Astrocyte (in vitro differentiated cells and primary cell): ENCODE measurements at regions not wholly inside any gene's neighbourhood (a gene's known extent, or its start where the extent isn't known, plus 50 kb on each side); places are given as distances from the start of the nearest gene placed in this dataset.

Source experiments
- DNase-seq: peaks from one replicate; pipeline ENCODE4 v3.0.0-alpha.2; 2010; ENCODE audit warnings: low read depth
- FAIRE-seq: peaks from 2 replicates; lab custom pipeline; 2011; peaks lifted over from hg19 to GRCh38; lab: Jason Lieb, UNC
- H2AFZ ChIP-seq: 2 replicates; pipeline ENCODE4 v1.6.0; 2012; ENCODE audit warnings: low read depth, low read length, inconsistent platforms
- H3K27ac ChIP-seq: 2 replicates; pipeline ENCODE4 v1.5.1; 2011; ENCODE audit warnings: low read depth, low read length, inconsistent platforms
- H3K27me3 ChIP-seq: 2 replicates; pipeline ENCODE4 v1.6.0; 2011; ENCODE audit warnings: low read length, inconsistent platforms; ENCODE audit not compliant: insufficient read depth
- H3K36me3 ChIP-seq: 2 replicates; pipeline ENCODE4 v1.5.1; 2011; ENCODE audit warnings: low read length, inconsistent platforms; ENCODE audit not compliant: insufficient read depth
- H3K4me1 ChIP-seq: 2 replicates; pipeline ENCODE4 v1.5.1; 2011; ENCODE audit warnings: low read length, inconsistent platforms; ENCODE audit not compliant: insufficient read depth
- H3K4me2 ChIP-seq: 2 replicates; pipeline ENCODE4 v1.6.0; 2012; ENCODE audit warnings: low read length, inconsistent platforms
- H3K4me3 ChIP-seq: 2 replicates; pipeline ENCODE4 v1.5.1; 2011; ENCODE audit warnings: low read depth, mild to moderate bottlenecking, low read length, inconsistent platforms; ENCODE audit not compliant: insufficient read depth
- H3K79me2 ChIP-seq: 2 replicates; pipeline ENCODE4 v1.6.0; 2012; ENCODE audit warnings: mild to moderate bottlenecking, low read length, inconsistent platforms; ENCODE audit not compliant: insufficient read depth
- H3K9ac ChIP-seq: 2 replicates; pipeline ENCODE4 v1.6.0; 2012; ENCODE audit warnings: mild to moderate bottlenecking, low read length, inconsistent platforms
- H3K9me3 ChIP-seq: 2 replicates; pipeline ENCODE4 v1.5.1; 2012; ENCODE audit warnings: low read depth, mild to moderate bottlenecking, low read length, inconsistent platforms; ENCODE audit not compliant: insufficient read depth
- H4K20me1 ChIP-seq: 2 replicates; pipeline ENCODE4 v1.6.0; 2012; ENCODE audit warnings: low read length, inconsistent platforms; ENCODE audit not compliant: insufficient read depth
- H3K27ac Mint-ChIP-seq: one replicate; pipeline ENCODE4 v1.8.0; 2021; ENCODE audit warnings: mild to moderate bottlenecking, mixed read lengths; ENCODE audit not compliant: unreplicated experiment
- H3K27me3 Mint-ChIP-seq: one replicate; pipeline ENCODE4 v1.8.0; 2021; ENCODE audit warnings: low read depth, mixed read lengths; ENCODE audit not compliant: unreplicated experiment
- H3K36me3 Mint-ChIP-seq: one replicate; pipeline ENCODE4 v1.8.0; 2021; ENCODE audit warnings: low read depth, mixed read lengths; ENCODE audit not compliant: unreplicated experiment
- H3K4me1 Mint-ChIP-seq: one replicate; pipeline ENCODE4 v1.8.0; 2021; ENCODE audit warnings: low read depth, mixed read lengths; ENCODE audit not compliant: unreplicated experiment
- H3K4me3 Mint-ChIP-seq: one replicate; pipeline ENCODE4 v1.8.0; 2021; ENCODE audit warnings: mild to moderate bottlenecking, moderate library complexity, mixed read lengths; ENCODE audit not compliant: unreplicated experiment
- H3K9me3 Mint-ChIP-seq: one replicate; pipeline ENCODE4 v1.8.0; 2021; ENCODE audit warnings: mild to moderate bottlenecking, mixed read lengths; ENCODE audit not compliant: unreplicated experiment
- EZH2 ChIP-seq: IDR thresholded peaks from 2 replicates; pipeline ENCODE4 v1.6.1; 2012; ENCODE audit warnings: mild to moderate bottlenecking, low read length, inconsistent platforms; ENCODE audit not compliant: insufficient read depth
- TF ChIP-seq, protein P1 (sequence below): IDR thresholded peaks from 2 replicates; pipeline ENCODE4 v1.5.1; 2011; ENCODE audit warnings: low read depth, mild to moderate bottlenecking, inconsistent platforms, low read length, moderate library complexity; ENCODE audit not compliant: insufficient read depth

- H3K4me3 ChIP-seq: no peak overlapping the region
- no peak overlapping the region for H3K4me3 Mint-ChIP-seq
- H3K27ac ChIP-seq: no peak overlapping the region
- H2AFZ ChIP-seq: no peak overlapping the region
- DNase-seq (no peak), FAIRE-seq (no peak)
- no peaks in the 10 kb centered on the region for H3K79me2 ChIP-seq
- H3K27ac Mint-ChIP-seq: no peak overlapping the region
- no peaks in the 10 kb centered on the region for H3K36me3 ChIP-seq
- H3K27me3 ChIP-seq: no peaks in the 10 kb centered on the region
- no peaks in the 10 kb centered on the region for H3K9me3 Mint-ChIP-seq
- no peaks in the 10 kb centered on the region for H3K27me3 Mint-ChIP-seq
- H3K9ac ChIP-seq: no peak overlapping the region
- H4K20me1 ChIP-seq: no peaks in the 10 kb centered on the region
- TF ChIP-seq, protein P1, sequence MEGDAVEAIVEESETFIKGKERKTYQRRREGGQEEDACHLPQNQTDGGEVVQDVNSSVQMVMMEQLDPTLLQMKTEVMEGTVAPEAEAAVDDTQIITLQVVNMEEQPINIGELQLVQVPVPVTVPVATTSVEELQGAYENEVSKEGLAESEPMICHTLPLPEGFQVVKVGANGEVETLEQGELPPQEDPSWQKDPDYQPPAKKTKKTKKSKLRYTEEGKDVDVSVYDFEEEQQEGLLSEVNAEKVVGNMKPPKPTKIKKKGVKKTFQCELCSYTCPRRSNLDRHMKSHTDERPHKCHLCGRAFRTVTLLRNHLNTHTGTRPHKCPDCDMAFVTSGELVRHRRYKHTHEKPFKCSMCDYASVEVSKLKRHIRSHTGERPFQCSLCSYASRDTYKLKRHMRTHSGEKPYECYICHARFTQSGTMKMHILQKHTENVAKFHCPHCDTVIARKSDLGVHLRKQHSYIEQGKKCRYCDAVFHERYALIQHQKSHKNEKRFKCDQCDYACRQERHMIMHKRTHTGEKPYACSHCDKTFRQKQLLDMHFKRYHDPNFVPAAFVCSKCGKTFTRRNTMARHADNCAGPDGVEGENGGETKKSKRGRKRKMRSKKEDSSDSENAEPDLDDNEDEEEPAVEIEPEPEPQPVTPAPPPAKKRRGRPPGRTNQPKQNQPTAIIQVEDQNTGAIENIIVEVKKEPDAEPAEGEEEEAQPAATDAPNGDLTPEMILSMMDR: no peak
- TF ChIP-seq EZH2: no peak
- H3K36me3 Mint-ChIP-seq: no peaks in the 10 kb centered on the region
- no peaks in the 10 kb centered on the region for H3K4me1 Mint-ChIP-seq
- no peaks in the 10 kb centered on the region for H3K9me3 ChIP-seq
- H3K4me1 ChIP-seq: no peaks in the 10 kb centered on the region
- no peak overlapping the region for H3K4me2 ChIP-seq
Measured at GRCh38 chr2:3982160-3982559, 278.8 kb downstream of the DCDC2C start.

- peaks cover 3% of the 10 kb centered on the region for H3K9me3 Mint-ChIP-seq
- no peak for FAIRE-seq
- no peak overlapping the region for H3K4me3 ChIP-seq
- H3K36me3 ChIP-seq: no peaks in the 10 kb centered on the region
- no peaks in the 10 kb centered on the region for H3K4me1 Mint-ChIP-seq
- H3K4me3 Mint-ChIP-seq: no peak overlapping the region
- no peak for DNase-seq
- no peak overlapping the region for H2AFZ ChIP-seq
- TF ChIP-seq EZH2: no peak
- TF ChIP-seq, protein P1: no peak
- no peaks in the 10 kb centered on the region for H3K27me3 ChIP-seq
- H4K20me1 ChIP-seq: no peaks in the 10 kb centered on the region
- no peaks in the 10 kb centered on the region for H3K36me3 Mint-ChIP-seq
- H3K4me1 ChIP-seq: no peaks in the 10 kb centered on the region
- no peaks in the 10 kb centered on the region for H3K27me3 Mint-ChIP-seq
- H3K4me2 ChIP-seq: no peak overlapping the region
- H3K79me2 ChIP-seq: no peaks in the 10 kb centered on the region
- H3K27ac Mint-ChIP-seq: no peak overlapping the region
- no peak overlapping the region for H3K9ac ChIP-seq
- no peaks in the 10 kb centered on the region for H3K9me3 ChIP-seq
- H3K27ac ChIP-seq: no peak overlapping the region
Measured at GRCh38 chr2:3986063-3986462, 282.7 kb downstream of the DCDC2C start.

DNA sequence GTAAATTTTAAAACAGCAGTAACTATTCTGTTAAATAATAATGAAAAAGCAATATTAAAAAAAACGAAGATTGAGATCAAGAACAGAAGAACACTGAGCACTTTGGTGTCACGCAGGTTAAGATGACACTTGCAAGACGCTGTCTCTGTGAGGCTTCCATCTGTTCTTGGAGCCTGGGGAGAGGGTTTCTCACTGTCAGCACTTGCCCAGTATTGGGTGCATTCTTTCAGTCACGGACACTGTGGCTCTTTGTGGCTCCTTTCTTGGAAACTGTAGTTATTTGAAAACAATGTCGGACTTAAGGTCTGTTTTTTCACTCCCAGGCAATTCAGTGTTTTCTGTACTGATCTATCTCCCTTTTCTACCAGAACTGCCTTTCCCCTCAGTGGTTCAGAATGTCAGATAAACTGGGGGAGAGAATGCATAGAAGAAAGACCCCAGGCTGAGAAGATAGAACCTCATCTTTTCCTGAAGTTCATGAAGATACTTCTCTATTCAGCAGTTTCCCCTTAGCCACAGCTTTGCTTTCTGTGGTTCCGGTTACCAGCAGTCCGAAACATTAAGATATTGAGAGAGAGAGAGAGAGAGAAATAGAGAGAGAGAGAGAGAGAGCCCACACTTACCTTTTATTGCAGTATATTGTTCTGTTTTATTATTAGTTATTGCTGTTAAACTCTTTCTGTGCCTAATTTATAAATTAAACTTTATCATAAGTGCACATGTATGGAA is 283.3 kb downstream of the DCDC2C start:
- no peaks in the 10 kb centered on the region for H3K4me1 ChIP-seq
- DNase-seq: no peak
- H3K36me3 ChIP-seq: no peaks in the 10 kb centered on the region
- no peak for FAIRE-seq
- no peaks in the 10 kb centered on the region for H4K20me1 ChIP-seq
- no peaks in the 10 kb centered on the region for H3K27me3 Mint-ChIP-seq
- H3K9me3 ChIP-seq: no peaks in the 10 kb centered on the region
- no peaks in the 10 kb centered on the region for H3K79me2 ChIP-seq
- H3K27me3 ChIP-seq: no peaks in the 10 kb centered on the region
- H3K4me3 ChIP-seq: no peak overlapping the region
- H3K9ac ChIP-seq: no peak overlapping the region
- no peak overlapping the region for H3K4me2 ChIP-seq
- H3K36me3 Mint-ChIP-seq: no peaks in the 10 kb centered on the region
- H2AFZ ChIP-seq: no peak overlapping the region
- peaks cover 3% of the 10 kb centered on the region for H3K9me3 Mint-ChIP-seq
- H3K27ac Mint-ChIP-seq: no peak overlapping the region
- H3K27ac ChIP-seq: no peak overlapping the region
- H3K4me1 Mint-ChIP-seq: no peaks in the 10 kb centered on the region
- H3K4me3 Mint-ChIP-seq: no peak overlapping the region
- no peak for TF ChIP-seq EZH2
- TF ChIP-seq, protein P1: no peak
